Body of pancreas (tissue), 4 donors: ENCODE measurements at regions not wholly inside any gene's neighbourhood (a gene's known extent, or its start where the extent isn't known, plus 50 kb on each side); places are given as distances from the start of the nearest gene placed in this dataset.

Experiments
- ATAC-seq: fragments of 150-250 bp; one replicate; pipeline ENCODE4 v1.9.1; 2016
- DNase-seq, 4 donors: peaks; one replicate each; pipeline ENCODE4 v3.0.0-alpha.2; 2019
- H3K27ac ChIP-seq, 4 donors: fragments of 200-600 bp; sonication (generic); 1 replicate in 3 of 4; 2 replicates in 1 of 4; pipeline versions ENCODE4 v1.5.1 to v1.6.1; 2016 to 2019; ENCODE audit warnings: mild to moderate bottlenecking in 1 of 4, mixed read lengths in 1 of 4, moderate library complexity in 1 of 4
- H3K27me3 ChIP-seq, 2 donors: fragments of 200-600 bp; sonication (generic); one replicate each; pipeline ENCODE4 v1.6.0; 2016; ENCODE audit warnings: mild to moderate bottlenecking in 1 of 2
- H3K36me3 ChIP-seq, 2 donors: fragments of 200-600 bp; sonication (generic); replicated peaks in 1 of 2; 2 replicates each; pipeline ENCODE4 v1.5.1; 2016; ENCODE audit warnings: low read depth in 2 of 2; ENCODE audit not compliant: insufficient read depth in 1 of 2
- H3K4me1 ChIP-seq: fragments of 200-600 bp; sonication (generic); one replicate; pipeline ENCODE4 v1.6.0; 2016
- H3K4me3 ChIP-seq, 2 donors: fragments of 200-600 bp; sonication (generic); 1 replicate in 1 of 2; 2 replicates in 1 of 2; pipeline ENCODE4 v1.5.1; 2016 to 2019
- H3K9me3 ChIP-seq, 3 donors: fragments of 200-600 bp; sonication (generic); 1 replicate in 2 of 3; 2 replicates in 1 of 3; pipeline ENCODE4 v1.5.1; 2016
- POLR2A ChIP-seq, 3 donors: fragments of 450-650 bp; IDR thresholded peaks; one replicate each; pipeline ENCODE4 v1.6.1; 2016; ENCODE audit warnings: antibody characterized with exemption in 3 of 3, mild to moderate bottlenecking in 2 of 3
- WGBS, 2 donors: methylation state at CpG; one replicate each; pipeline ENCODE4 v1.1.5; 2017; 5-methylcytosine and 5-hydroxymethylcytosine counted together
- intact Hi-C: fragments of 100-400 bp; cut with DNase I; formaldehyde crosslinking; loops from one replicate; pipeline ENCODE4 v1.15.1; 2023
- TF ChIP-seq, protein P1 (sequence below), 7 experiments: fragments of 450-650 bp in 4 of 7; fragments of 200-600 bp in 3 of 7; sonication (generic) in 3 of 7; IDR thresholded peaks; one replicate each; pipeline ENCODE4 v1.5.1; 2016 to 2019; ENCODE audit warnings: antibody characterized with exemption in 7 of 7

- no peak for DNase-seq
- Histone ChIP-seq H3K27me3 (no peaks in the 10 kb centered on the region), H3K9me3 (no peaks in the 10 kb centered on the region), H3K27ac (no peak overlapping the region), H3K4me3 (no peak overlapping the region), H3K36me3 (no peaks in the 10 kb centered on the region), H3K4me1 (no peaks in the 10 kb centered on the region)
- intact Hi-C loops = no loop called here
- TF ChIP-seq, protein P1, sequence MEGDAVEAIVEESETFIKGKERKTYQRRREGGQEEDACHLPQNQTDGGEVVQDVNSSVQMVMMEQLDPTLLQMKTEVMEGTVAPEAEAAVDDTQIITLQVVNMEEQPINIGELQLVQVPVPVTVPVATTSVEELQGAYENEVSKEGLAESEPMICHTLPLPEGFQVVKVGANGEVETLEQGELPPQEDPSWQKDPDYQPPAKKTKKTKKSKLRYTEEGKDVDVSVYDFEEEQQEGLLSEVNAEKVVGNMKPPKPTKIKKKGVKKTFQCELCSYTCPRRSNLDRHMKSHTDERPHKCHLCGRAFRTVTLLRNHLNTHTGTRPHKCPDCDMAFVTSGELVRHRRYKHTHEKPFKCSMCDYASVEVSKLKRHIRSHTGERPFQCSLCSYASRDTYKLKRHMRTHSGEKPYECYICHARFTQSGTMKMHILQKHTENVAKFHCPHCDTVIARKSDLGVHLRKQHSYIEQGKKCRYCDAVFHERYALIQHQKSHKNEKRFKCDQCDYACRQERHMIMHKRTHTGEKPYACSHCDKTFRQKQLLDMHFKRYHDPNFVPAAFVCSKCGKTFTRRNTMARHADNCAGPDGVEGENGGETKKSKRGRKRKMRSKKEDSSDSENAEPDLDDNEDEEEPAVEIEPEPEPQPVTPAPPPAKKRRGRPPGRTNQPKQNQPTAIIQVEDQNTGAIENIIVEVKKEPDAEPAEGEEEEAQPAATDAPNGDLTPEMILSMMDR (IDR thresholded peaks at IDR 0.05) = no peak
- no peak for TF ChIP-seq POLR2A (IDR thresholded peaks at IDR 0.05)
- ATAC-seq = no peak
- 60 to 69% methylated on average over 4 of the region's 4 CpGs for WGBS, 2 donors
These were observed 365.4 kb downstream of the SS18 start for GRCh38 chr18:25724997-25725396.

GRCh38 chr18:25724121-25724520, 366.3 kb downstream of the SS18 start:
- H3K4me3 ChIP-seq = no peak overlapping the region
- no peaks in the 10 kb centered on the region for H3K27me3 ChIP-seq
- no peaks in the 10 kb centered on the region for H3K4me1 ChIP-seq
- intact Hi-C loops = no loop called here
- no peaks in the 10 kb centered on the region for H3K9me3 ChIP-seq
- no peak for TF ChIP-seq POLR2A (IDR thresholded peaks at IDR 0.05)
- TF ChIP-seq, protein P1 (IDR thresholded peaks at IDR 0.05) = no peak
- WGBS, 2 donors = 59 to 60% methylated on average over 2 of the region's 2 CpGs
- no peak for DNase-seq
- ATAC-seq = no peak
- no peaks in the 10 kb centered on the region for H3K36me3 ChIP-seq
- no peak overlapping the region for H3K27ac ChIP-seq

- no peak for TF ChIP-seq POLR2A (IDR thresholded peaks at IDR 0.05)
- WGBS, 2 donors = 68 to 71% methylated on average over 4 of the region's 4 CpGs
- intact Hi-C loops = no loop called here
These were observed 361.1 kb upstream of the ZNF521 start for GRCh38 chr18:25713103-25713502.

DNA sequence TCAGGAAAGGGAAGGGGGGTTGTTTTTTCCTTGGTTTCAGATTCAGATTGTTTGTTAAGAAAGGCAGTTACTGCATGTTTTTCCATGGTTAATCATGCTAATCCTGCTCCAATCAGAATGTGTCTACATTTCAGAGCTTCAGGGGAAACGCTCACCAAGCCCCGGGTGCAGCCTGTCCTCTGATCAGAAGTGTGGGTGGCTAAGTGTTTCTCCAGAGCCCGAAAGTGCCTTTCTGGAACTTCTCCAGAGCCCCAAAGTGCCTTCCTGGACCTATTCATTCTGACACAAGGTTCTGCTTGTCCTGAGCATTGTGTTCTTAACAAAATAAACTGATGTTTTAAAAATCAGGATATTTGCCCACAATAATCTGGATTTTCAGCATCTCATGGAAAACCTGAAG, 359.0 kb upstream of the ZNF521 start:
- intact Hi-C loops = no loop called here
- ATAC-seq (no peak), DNase-seq (no peak)
- H3K9me3 ChIP-seq = peaks cover 0 to 5% (median 0%) of the 10 kb centered on the region in 3 donors
- H3K36me3 ChIP-seq = no peaks in the 10 kb centered on the region
- H3K4me3 ChIP-seq = no peak overlapping the region
- WGBS, 2 donors = 38% methylated on average over 3 of the region's 3 CpGs
- H3K4me1 ChIP-seq = no peaks in the 10 kb centered on the region
- H3K27me3 ChIP-seq = no peaks in the 10 kb centered on the region
- H3K27ac ChIP-seq = no peak overlapping the region
- TF ChIP-seq, protein P1 (IDR thresholded peaks at IDR 0.05) = no peak
- TF ChIP-seq POLR2A (IDR thresholded peaks at IDR 0.05) = no peak

More at GRCh38 chr18:25713103-25713502, 361.1 kb upstream of the ZNF521 start:
- H3K27me3 ChIP-seq = no peaks in the 10 kb centered on the region
- H3K27ac ChIP-seq = no peak overlapping the region
- no peaks in the 10 kb centered on the region for H3K36me3 ChIP-seq
- H3K4me1 ChIP-seq = no peaks in the 10 kb centered on the region
- DNase-seq = no peak
- ATAC-seq = no peak
- no peak overlapping the region for H3K4me3 ChIP-seq
- H3K9me3 ChIP-seq = peaks cover 0 to 5% (median 0%) of the 10 kb centered on the region in 3 donors

DNA sequence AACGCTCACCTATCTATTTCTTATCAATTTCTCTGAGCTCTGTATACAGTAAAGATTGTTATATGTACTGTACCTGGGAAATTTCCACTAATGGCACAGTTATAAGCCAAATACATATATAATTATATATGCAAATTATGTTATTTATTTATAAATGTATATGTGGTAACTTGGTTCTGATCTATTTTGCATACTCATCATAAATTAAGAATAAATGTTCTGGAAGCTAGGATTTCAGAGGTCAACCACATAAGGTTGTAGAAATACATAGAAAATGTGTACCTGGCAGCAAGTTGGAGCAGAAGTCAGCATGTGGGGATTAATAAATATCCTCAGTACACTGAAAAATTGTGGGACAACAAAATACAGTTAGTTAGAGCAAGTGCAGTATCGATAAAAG, 353.7 kb upstream of the ZNF521 start:
- 32 to 42% methylated on average over 2 of the region's 2 CpGs for WGBS, 2 donors
- TF ChIP-seq, protein P1 (IDR thresholded peaks at IDR 0.05) = no peak
- TF ChIP-seq POLR2A (IDR thresholded peaks at IDR 0.05) = no peak
- ATAC-seq (no peak), DNase-seq (no peak)
- Histone ChIP-seq H3K36me3 (no peaks in the 10 kb centered on the region), H3K27me3 (no peaks in the 10 kb centered on the region), H3K9me3 (no peaks in the 10 kb centered on the region), H3K27ac (no peak overlapping the region), H3K4me3 (no peak overlapping the region), H3K4me1 (no peaks in the 10 kb centered on the region)
- intact Hi-C loops = no loop called here
